Spleen (tissue), 11 donors: ENCODE measurements at regions not wholly inside any gene's neighbourhood (a gene's known extent, or its start where the extent isn't known, plus 50 kb on each side); places are given as distances from the start of the nearest gene placed in this dataset.

Experiments used
- DNase-seq: peaks from one replicate; pipeline ENCODE4 v3.0.0-alpha.2; 2020
- H3K27ac ChIP-seq, 8 donors: fragments of 200-600 bp; sonication (generic) in 7 of 8; 1 replicate in 4 of 8; 2 replicates in 4 of 8; pipeline versions ENCODE4 v1.5.0 to v1.8.0; 2016 to 2021; ENCODE audit warnings: inconsistent platforms in 4 of 8, mild to moderate bottlenecking in 4 of 8, moderate library complexity in 1 of 8
- H3K27me3 ChIP-seq, 7 donors: fragments of 200-600 bp; sonication (generic) in 6 of 7; replicated peaks in 1 of 7; 1 replicate in 4 of 7; 2 replicates in 3 of 7; pipeline versions ENCODE4 v1.5.0 to v1.8.0; 2016 to 2021; ENCODE audit warnings: inconsistent platforms in 3 of 7, mild to moderate bottlenecking in 1 of 7
- H3K36me3 ChIP-seq, 6 donors: fragments of 200-600 bp; sonication (generic) in 5 of 6; 1 replicate in 4 of 6; 2 replicates in 2 of 6; pipeline versions ENCODE4 v1.5.0 to v1.8.0; 2016 to 2021; ENCODE audit warnings: inconsistent platforms in 2 of 6
- H3K4me1 ChIP-seq, 6 donors: fragments of 200-600 bp; sonication (generic) in 5 of 6; 1 replicate in 3 of 6; 2 replicates in 3 of 6; pipeline versions ENCODE4 v1.5.0 to v1.8.0; 2016 to 2021; ENCODE audit warnings: inconsistent platforms in 3 of 6
- H3K4me3 ChIP-seq, 8 donors: fragments of 200-600 bp; sonication (generic) in 7 of 8; 1 replicate in 4 of 8; 2 replicates in 4 of 8; pipeline versions ENCODE4 v1.5.0 to v1.8.0; 2016 to 2021; ENCODE audit warnings: inconsistent platforms in 4 of 8, mild to moderate bottlenecking in 4 of 8, moderate library complexity in 2 of 8
- H3K9me3 ChIP-seq, 8 donors: fragments of 200-600 bp; sonication (generic) in 7 of 8; 1 replicate in 4 of 8; 2 replicates in 4 of 8; pipeline versions ENCODE4 v1.5.0 to v1.8.0; 2016 to 2021; ENCODE audit warnings: inconsistent platforms in 4 of 8
- POLR2A ChIP-seq, 3 donors: fragments of 450-650 bp; IDR thresholded peaks; one replicate each; pipeline ENCODE4 v1.5.1; 2017; ENCODE audit warnings: antibody characterized with exemption in 3 of 3, mild to moderate bottlenecking in 1 of 3
- POLR2AphosphoS5 ChIP-seq, 3 donors: sonication (generic); formaldehyde crosslinking; IDR thresholded peaks; one replicate each; pipeline ENCODE4 v1.5.1; 2017; ENCODE audit warnings: antibody characterized with exemption in 3 of 3
- WGBS, 5 donors: extraction: QIAGEN DNeasy Blood & Tissue Kit in 3 of 5; methylation state at CpG; one replicate each; pipeline versions ENCODE4 v1.1.5 to v1.1.7; 2013 to 2018; 5-methylcytosine and 5-hydroxymethylcytosine counted together
- intact Hi-C: fragments of 100-400 bp; cut with DNase I; formaldehyde crosslinking; loops from one replicate; pipeline ENCODE4 v1.15.0; 2023; ENCODE audit warnings: low total_unique reads
- TF ChIP-seq, protein P1 (sequence below), 11 experiments: fragments of 200-600 bp in 7 of 11; fragments of 450-650 bp in 4 of 11; sonication (generic) in 4 of 11; IDR thresholded peaks in 8 of 11; conservative IDR thresholded peaks in 3 of 11; 1 replicate in 7 of 11; 2 replicates in 4 of 11; pipeline versions ENCODE4 v1.4.0 to v1.8.0; 2016 to 2021; ENCODE audit warnings: antibody characterized with exemption in 11 of 11, inconsistent platforms in 4 of 11, mild to moderate bottlenecking in 1 of 11
- donor health status: healthy with polysubstance abuse.
- donor health status: DM: no; HTN: no; CAD: no; lungs with moderate emphysema.
- donor health status: DM: no; HTN: no; CAD: no.
- donor health status: Bipolar disorder and iron deficiency.
- donor health status: healthy.
- donor health status: DM: no; HTN: no; CAD: no.
- donor health status: DM: yes; HTN: yes; CAD: no.

DNA sequence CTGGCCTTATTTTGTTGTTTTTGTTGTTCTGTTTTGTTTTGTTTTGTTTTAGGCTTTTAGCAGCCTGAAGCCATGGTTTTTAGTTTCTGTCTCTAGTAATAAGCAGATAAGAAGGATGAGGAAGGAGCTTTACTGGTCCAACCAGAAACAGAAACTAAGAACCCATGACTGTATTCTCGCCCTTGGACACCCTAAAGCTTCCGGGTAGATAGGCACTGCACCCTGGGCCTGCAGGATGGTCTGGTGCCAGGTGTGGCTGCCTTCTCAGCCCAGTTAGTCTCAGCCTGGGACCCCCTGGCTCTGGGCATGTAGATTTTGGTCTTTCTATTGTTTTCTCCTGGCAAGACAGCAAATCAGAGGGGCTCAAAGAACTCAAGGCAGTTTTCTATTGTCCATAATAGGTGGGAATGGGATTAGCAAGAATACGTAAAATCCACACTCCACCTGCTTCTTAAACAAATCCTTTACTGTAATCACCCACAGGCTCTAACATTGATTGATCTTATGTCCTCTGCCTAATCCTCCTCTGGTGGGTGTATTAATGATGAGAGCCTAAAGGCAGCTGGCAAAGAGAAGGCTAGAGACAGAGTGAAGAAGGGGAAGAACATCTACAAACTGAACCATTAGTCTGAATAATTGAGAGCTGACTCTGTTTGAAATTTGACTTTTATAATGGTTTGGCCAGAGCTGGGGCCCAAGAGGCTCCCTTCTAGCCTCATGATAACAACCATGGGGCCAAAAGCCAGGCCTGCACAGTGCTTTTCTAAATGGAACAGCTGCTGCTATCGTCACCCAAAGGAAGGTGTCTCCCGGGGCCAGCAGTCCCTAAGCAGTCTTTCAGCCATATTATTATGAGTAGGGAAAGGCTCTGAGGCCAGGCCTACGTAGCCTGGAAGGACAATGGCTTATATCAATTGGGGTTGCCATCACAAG, 106.8 kb upstream of the ATP1A1 start:
- Histone ChIP-seq H3K27me3 (no peaks in the 10 kb centered on the region), H3K36me3 (no peaks in the 10 kb centered on the region), H3K4me3 (no peak overlapping the region), H3K27ac (no peak overlapping the region), H3K4me1 (no peaks in the 10 kb centered on the region), H3K9me3 (no peaks in the 10 kb centered on the region)
- WGBS, 5 donors, result 77 to 93% (median 90%) methylated on average over 6 of the region's 6 CpGs
- no peak for DNase-seq
- TF ChIP-seq POLR2A (IDR thresholded peaks at IDR 0.05), result no peak
- TF ChIP-seq POLR2AphosphoS5 (IDR thresholded peaks at IDR 0.05), result no peak
- TF ChIP-seq, protein P1, sequence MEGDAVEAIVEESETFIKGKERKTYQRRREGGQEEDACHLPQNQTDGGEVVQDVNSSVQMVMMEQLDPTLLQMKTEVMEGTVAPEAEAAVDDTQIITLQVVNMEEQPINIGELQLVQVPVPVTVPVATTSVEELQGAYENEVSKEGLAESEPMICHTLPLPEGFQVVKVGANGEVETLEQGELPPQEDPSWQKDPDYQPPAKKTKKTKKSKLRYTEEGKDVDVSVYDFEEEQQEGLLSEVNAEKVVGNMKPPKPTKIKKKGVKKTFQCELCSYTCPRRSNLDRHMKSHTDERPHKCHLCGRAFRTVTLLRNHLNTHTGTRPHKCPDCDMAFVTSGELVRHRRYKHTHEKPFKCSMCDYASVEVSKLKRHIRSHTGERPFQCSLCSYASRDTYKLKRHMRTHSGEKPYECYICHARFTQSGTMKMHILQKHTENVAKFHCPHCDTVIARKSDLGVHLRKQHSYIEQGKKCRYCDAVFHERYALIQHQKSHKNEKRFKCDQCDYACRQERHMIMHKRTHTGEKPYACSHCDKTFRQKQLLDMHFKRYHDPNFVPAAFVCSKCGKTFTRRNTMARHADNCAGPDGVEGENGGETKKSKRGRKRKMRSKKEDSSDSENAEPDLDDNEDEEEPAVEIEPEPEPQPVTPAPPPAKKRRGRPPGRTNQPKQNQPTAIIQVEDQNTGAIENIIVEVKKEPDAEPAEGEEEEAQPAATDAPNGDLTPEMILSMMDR (IDR thresholded peaks at IDR 0.05 in 8 of 11, conservative IDR thresholded peaks at IDR 0.05 in 3 of 11), result no peak
- intact Hi-C loops, result no loop called here

- TF ChIP-seq POLR2A (IDR thresholded peaks at IDR 0.05), result no peak
- TF ChIP-seq, protein P1 (IDR thresholded peaks at IDR 0.05 in 8 of 11, conservative IDR thresholded peaks at IDR 0.05 in 3 of 11), result no peak
- TF ChIP-seq POLR2AphosphoS5 (IDR thresholded peaks at IDR 0.05), result no peak
- Histone ChIP-seq H3K27ac (no peak overlapping the region), H3K4me1 (no peaks in the 10 kb centered on the region), H3K4me3 (no peak overlapping the region), H3K27me3 (no peaks in the 10 kb centered on the region), H3K36me3 (no peaks in the 10 kb centered on the region), H3K9me3 (no peaks in the 10 kb centered on the region)
- DNase-seq, result no peak
- 94 to 98% (median 96%) methylated on average over 4 of the region's 4 CpGs for WGBS, 5 donors
- intact Hi-C loops, result no loop called here
These were observed 106.2 kb upstream of the ATP1A1 start for GRCh38 chr1:116266864-116267212.

GRCh38 chr1:116268211-116268610, 104.8 kb upstream of the ATP1A1 start:
- WGBS, 5 donors, result 33 to 57% (median 33%) methylated on average over 2 of the region's 2 CpGs
- intact Hi-C loops, result no loop called here

More at GRCh38 chr1:116268211-116268610, 104.8 kb upstream of the ATP1A1 start:
- Histone ChIP-seq H3K4me1 (no peaks in the 10 kb centered on the region), H3K27ac (no peak overlapping the region), H3K4me3 (no peak overlapping the region), H3K9me3 (no peaks in the 10 kb centered on the region), H3K27me3 (no peaks in the 10 kb centered on the region), H3K36me3 (no peaks in the 10 kb centered on the region)
- DNase-seq, result no peak
- no peak for TF ChIP-seq POLR2AphosphoS5 (IDR thresholded peaks at IDR 0.05)
- TF ChIP-seq, protein P1 (IDR thresholded peaks at IDR 0.05 in 8 of 11, conservative IDR thresholded peaks at IDR 0.05 in 3 of 11), result no peak
- no peak for TF ChIP-seq POLR2A (IDR thresholded peaks at IDR 0.05)
